Uterus (tissue), 3 donors: ENCODE measurements at regions not wholly inside any gene's neighbourhood (a gene's known extent, or its start where the extent isn't known, plus 50 kb on each side); places are given as distances from the start of the nearest gene placed in this dataset.

Source experiments
- DNase-seq, 2 donors: peaks; one replicate each; pipeline ENCODE4 v3.0.0-alpha.2; 2019 to 2020
- H3K27ac ChIP-seq, 2 donors: fragments of 200-600 bp; sonication (generic); 1 replicate in 1 of 2; 2 replicates in 1 of 2; pipeline ENCODE4 v1.5.1; 2016 to 2018
- H3K27me3 ChIP-seq, 2 donors: fragments of 200-600 bp; sonication (generic); one replicate each; pipeline ENCODE4 v1.5.1; 2018 to 2019; ENCODE audit warnings: control low read depth in 1 of 2
- H3K36me3 ChIP-seq, 2 donors: fragments of 200-600 bp; sonication (generic); one replicate each; pipeline ENCODE4 v1.5.1; 2019; ENCODE audit warnings: control low read depth in 1 of 2
- H3K4me1 ChIP-seq, 2 donors: fragments of 200-600 bp; sonication (generic); one replicate each; pipeline ENCODE4 v1.5.1; 2018 to 2019; ENCODE audit warnings: control low read depth in 1 of 2
- H3K4me3 ChIP-seq, 2 donors: fragments of 200-600 bp; sonication (generic); 1 replicate in 1 of 2; 2 replicates in 1 of 2; pipeline ENCODE4 v1.5.1; 2018 to 2019; ENCODE audit warnings: mild to moderate bottlenecking in 1 of 2
- H3K9me3 ChIP-seq, 2 donors: fragments of 200-600 bp; sonication (generic); one replicate each; pipeline ENCODE4 v1.5.1; 2019; ENCODE audit warnings: control low read depth in 1 of 2
- POLR2A ChIP-seq, 2 donors: fragments of 450-650 bp; IDR thresholded peaks; one replicate each; pipeline ENCODE4 v1.6.1; 2016; ENCODE audit warnings: antibody characterized with exemption in 2 of 2, mild to moderate bottlenecking in 1 of 2, moderate library complexity in 1 of 2
- intact Hi-C: fragments of 100-400 bp; cut with DNase I; formaldehyde crosslinking; loops from one replicate; pipeline ENCODE4 v1.15.1; 2023; ENCODE audit warnings: low total_unique reads
- TF ChIP-seq, protein P1 (sequence below), 4 experiments: fragments of 200-600 bp in 2 of 4; fragments of 450-650 bp in 2 of 4; sonication (generic) in 2 of 4; IDR thresholded peaks; one replicate each; pipeline ENCODE4 v1.5.1; 2016 to 2019; ENCODE audit warnings: antibody characterized with exemption in 4 of 4, mild to moderate bottlenecking in 2 of 4, moderate library complexity in 1 of 4
- donor health status: DM: yes; HTN: yes; CAD: no.

DNA sequence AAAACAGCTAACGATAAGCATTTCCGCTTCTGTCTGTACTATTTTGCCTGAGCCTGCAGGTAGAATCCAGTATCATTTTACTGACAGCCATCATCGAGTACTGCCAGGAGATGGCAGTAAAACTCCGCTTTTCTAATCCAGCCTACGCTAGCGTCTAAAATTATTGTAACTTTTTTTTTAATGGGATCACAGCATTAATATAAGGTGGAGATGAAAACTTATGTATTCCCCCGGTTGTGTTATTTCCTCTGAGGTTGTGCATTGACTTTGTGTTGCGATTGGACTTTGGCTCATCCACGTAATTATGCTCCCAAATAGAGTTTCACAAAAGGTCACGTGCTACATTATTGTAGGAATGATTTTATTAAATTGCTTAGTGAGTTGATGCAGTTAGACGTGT lies 248.1 kb downstream of the C4orf33 start:
- intact Hi-C loops: no loop called here
- no peak for DNase-seq
- H3K27ac ChIP-seq: no peak overlapping the region
- no peaks in the 10 kb centered on the region for H3K9me3 ChIP-seq
- no peaks in the 10 kb centered on the region for H3K27me3 ChIP-seq
- TF ChIP-seq, protein P1, sequence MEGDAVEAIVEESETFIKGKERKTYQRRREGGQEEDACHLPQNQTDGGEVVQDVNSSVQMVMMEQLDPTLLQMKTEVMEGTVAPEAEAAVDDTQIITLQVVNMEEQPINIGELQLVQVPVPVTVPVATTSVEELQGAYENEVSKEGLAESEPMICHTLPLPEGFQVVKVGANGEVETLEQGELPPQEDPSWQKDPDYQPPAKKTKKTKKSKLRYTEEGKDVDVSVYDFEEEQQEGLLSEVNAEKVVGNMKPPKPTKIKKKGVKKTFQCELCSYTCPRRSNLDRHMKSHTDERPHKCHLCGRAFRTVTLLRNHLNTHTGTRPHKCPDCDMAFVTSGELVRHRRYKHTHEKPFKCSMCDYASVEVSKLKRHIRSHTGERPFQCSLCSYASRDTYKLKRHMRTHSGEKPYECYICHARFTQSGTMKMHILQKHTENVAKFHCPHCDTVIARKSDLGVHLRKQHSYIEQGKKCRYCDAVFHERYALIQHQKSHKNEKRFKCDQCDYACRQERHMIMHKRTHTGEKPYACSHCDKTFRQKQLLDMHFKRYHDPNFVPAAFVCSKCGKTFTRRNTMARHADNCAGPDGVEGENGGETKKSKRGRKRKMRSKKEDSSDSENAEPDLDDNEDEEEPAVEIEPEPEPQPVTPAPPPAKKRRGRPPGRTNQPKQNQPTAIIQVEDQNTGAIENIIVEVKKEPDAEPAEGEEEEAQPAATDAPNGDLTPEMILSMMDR (IDR thresholded peaks at IDR 0.05): peak in 2 of 4 experiments; percentile 13
- no peak for TF ChIP-seq POLR2A (IDR thresholded peaks at IDR 0.05)
- no peak overlapping the region for H3K4me3 ChIP-seq
- no peaks in the 10 kb centered on the region for H3K4me1 ChIP-seq
- no peaks in the 10 kb centered on the region for H3K36me3 ChIP-seq

DNA sequence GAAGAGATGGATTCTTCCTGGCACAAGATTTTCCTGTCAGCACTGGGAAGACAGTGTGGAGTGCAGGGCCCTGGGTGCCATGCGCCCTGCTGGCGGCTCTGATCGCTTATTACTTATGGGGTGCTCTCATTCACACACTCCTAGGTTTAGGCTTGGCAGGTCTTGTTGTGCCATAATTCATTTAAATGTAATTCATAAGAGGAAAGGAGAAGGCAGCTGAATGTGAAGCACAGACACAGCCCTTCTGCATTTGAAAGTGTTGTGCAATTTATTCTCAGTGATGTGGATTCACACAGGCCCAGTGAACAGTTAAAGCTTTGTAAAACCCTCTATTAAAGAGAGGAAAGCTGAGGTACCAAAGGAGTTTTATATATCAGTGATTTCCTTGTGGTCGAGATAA lies 249.7 kb downstream of the C4orf33 start:
- Histone ChIP-seq H3K4me3 (no peak overlapping the region), H3K27me3 (no peaks in the 10 kb centered on the region), H3K9me3 (no peaks in the 10 kb centered on the region), H3K27ac (no peak overlapping the region), H3K4me1 (no peaks in the 10 kb centered on the region), H3K36me3 (no peaks in the 10 kb centered on the region)
- intact Hi-C loops: no loop called here
- no peak for TF ChIP-seq POLR2A (IDR thresholded peaks at IDR 0.05)
- TF ChIP-seq, protein P1 (IDR thresholded peaks at IDR 0.05): no peak
- no peak for DNase-seq

DNA sequence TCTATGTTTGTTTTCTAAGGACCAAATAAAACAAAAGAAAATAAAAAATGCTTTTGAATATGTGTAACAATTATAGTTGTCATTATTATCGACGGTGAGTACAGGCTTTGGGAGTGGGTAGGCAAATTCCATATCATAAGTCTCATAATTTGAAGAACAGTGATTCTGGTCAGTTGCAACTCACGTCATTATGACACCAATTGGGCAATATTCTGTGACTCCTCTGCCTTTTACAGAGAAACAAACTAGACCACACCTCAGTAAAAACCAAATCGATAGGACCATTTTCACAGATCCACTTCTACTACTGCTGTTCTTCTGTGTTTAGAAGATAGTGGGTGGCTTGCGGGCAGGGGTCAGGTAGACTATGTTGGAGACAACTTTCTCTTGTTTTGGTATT lies 250.1 kb downstream of the C4orf33 start:
- Histone ChIP-seq H3K4me3 (no peak overlapping the region), H3K27ac (no peak overlapping the region), H3K4me1 (no peaks in the 10 kb centered on the region), H3K27me3 (no peaks in the 10 kb centered on the region), H3K36me3 (no peaks in the 10 kb centered on the region), H3K9me3 (no peaks in the 10 kb centered on the region)
- intact Hi-C loops: no loop called here
- no peak for DNase-seq
- no peak for TF ChIP-seq POLR2A (IDR thresholded peaks at IDR 0.05)
- TF ChIP-seq, protein P1 (IDR thresholded peaks at IDR 0.05): no peak

DNA sequence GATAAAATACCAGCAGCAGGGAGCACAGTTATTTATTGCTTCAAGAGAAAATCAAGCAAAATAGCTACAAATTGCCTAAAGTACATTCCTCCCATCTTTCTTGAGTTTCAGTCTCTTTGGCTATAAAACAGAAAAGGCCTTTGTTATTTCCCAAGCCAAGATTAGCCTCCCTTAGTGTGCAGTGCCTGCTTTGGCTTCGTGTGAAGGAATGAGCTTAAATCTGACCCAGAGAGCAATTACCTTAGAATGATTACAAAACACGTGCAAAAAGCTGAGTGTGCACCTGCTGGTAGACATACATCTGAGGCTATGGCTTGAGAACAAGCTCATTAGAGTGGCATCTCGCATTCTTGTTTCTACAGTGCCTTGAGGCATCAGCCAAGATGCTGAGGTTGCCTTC lies 250.8 kb downstream of the C4orf33 start:
- no peak overlapping the region for H3K27ac ChIP-seq
- DNase-seq: no peak
- no peak overlapping the region for H3K4me3 ChIP-seq
- intact Hi-C loops: no loop called here
- H3K9me3 ChIP-seq: no peaks in the 10 kb centered on the region
- H3K36me3 ChIP-seq: no peaks in the 10 kb centered on the region
- no peaks in the 10 kb centered on the region for H3K27me3 ChIP-seq
- H3K4me1 ChIP-seq: no peaks in the 10 kb centered on the region
- TF ChIP-seq, protein P1 (IDR thresholded peaks at IDR 0.05): no peak
- no peak for TF ChIP-seq POLR2A (IDR thresholded peaks at IDR 0.05)

DNA sequence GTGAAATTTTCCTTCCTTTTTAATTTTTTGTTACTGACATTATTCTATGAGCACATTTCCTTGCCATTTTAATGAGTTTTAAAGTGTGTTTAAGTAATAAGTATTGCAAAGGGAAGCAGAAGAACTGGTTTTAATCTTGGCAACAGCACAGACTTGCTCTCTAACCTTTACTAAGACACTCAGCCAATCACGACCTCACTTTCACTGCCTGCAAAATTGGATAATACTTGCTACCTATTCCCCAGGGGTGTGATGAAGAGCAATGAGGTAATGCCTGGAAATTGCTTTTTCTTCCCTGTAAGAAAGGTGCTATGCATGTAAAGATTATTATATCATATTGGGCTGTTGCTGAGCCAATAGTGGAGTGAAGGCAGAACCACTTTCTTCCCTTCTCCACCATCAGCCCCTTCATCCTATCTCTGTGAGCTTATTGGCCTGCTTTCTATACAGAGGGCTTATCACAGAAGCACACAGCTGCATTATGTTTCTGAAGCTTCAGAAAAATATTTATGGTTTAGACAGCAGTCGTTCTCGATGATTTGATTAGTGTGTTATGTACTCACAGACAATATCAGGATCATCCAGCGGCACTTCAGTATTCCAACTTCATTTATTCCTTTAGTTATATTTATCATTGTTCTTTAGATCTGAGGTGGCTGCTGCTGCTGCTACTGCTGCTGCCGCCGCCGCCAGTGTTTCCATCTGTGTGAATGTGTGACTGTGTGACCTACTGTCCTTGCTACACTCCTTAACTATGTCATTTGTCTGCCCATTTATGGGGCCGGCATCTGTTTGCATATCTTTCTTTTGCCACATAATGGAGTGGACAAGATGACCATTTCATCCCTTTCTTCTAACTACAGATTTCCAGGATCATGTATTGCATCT lies 255.1 kb downstream of the C4orf33 start:
- no peaks in the 10 kb centered on the region for H3K27me3 ChIP-seq
- intact Hi-C loops: no loop called here
- DNase-seq: no peak
- no peaks in the 10 kb centered on the region for H3K4me1 ChIP-seq
- no peak for TF ChIP-seq POLR2A (IDR thresholded peaks at IDR 0.05)
- TF ChIP-seq, protein P1 (IDR thresholded peaks at IDR 0.05): no peak
- no peaks in the 10 kb centered on the region for H3K9me3 ChIP-seq
- no peaks in the 10 kb centered on the region for H3K36me3 ChIP-seq
- no peak overlapping the region for H3K4me3 ChIP-seq
- H3K27ac ChIP-seq: no peak overlapping the region
